NCI-H1105 treated with DMSO at 0.1 percent for 48 hours (cell line): ENCODE measurements at regions not wholly inside any gene's neighbourhood (a gene's known extent, or its start where the extent isn't known, plus 50 kb on each side); places are given as distances from the start of the nearest gene placed in this dataset.

Experiments
- DNase-seq: peaks from one replicate; lab custom pipeline; 2025; lab: John Stamatoyannopoulos, UW

GRCh38 chr13:99055281-99055680 is 77.4 kb upstream of the DOCK9 start:
- DNase-seq: no peak

- no peak for DNase-seq
Observed at GRCh38 chr13:99055735-99056134, 77.9 kb upstream of the DOCK9 start.

GRCh38 chr13:99056381-99057014 is 78.6 kb upstream of the DOCK9 start:
- no peak for DNase-seq

GRCh38 chr13:99057310-99057975 is 79.6 kb upstream of the DOCK9 start:
- no peak for DNase-seq

GRCh38 chr13:99058527-99059495 is 80.9 kb upstream of the DOCK9 start:
- no peak for DNase-seq

- no peak for DNase-seq
Observed at GRCh38 chr13:99059498-99060075, 81.7 kb upstream of the DOCK9 start.

GRCh38 chr13:99061411-99061810 is 83.5 kb upstream of the DOCK9 start:
- DNase-seq: no peak

GRCh38 chr13:99062593-99062992 is 84.7 kb upstream of the DOCK9 start:
- peak; percentile 63 for DNase-seq

GRCh38 chr13:99063178-99063577 is 85.3 kb upstream of the DOCK9 start:
- DNase-seq: no peak

GRCh38 chr13:99063952-99064351 is 86.1 kb upstream of the DOCK9 start:
- no peak for DNase-seq

GRCh38 chr13:99064624-99065234 is 86.9 kb upstream of the DOCK9 start:
- DNase-seq: no peak

- no peak for DNase-seq
Observed at GRCh38 chr13:99065235-99066015, 87.6 kb upstream of the DOCK9 start.

- no peak for DNase-seq
Observed at GRCh38 chr13:99066219-99066618, 88.4 kb upstream of the DOCK9 start.

GRCh38 chr13:99067159-99067985 is 89.5 kb upstream of the DOCK9 start:
- no peak for DNase-seq

GRCh38 chr13:99071211-99071610 is 93.3 kb upstream of the DOCK9 start:
- no peak for DNase-seq

GRCh38 chr13:99071666-99072065 is 93.8 kb upstream of the DOCK9 start:
- no peak for DNase-seq

GRCh38 chr13:99072356-99072755 is 94.5 kb upstream of the DOCK9 start:
- DNase-seq: no peak

GRCh38 chr13:99072941-99073340 is 95.1 kb upstream of the DOCK9 start:
- no peak for DNase-seq

GRCh38 chr13:99074693-99075092 is 96.8 kb upstream of the DOCK9 start:
- no peak for DNase-seq
